GM20000 (cell line): ENCODE measurements at regions not wholly inside any gene's neighbourhood (a gene's known extent, or its start where the extent isn't known, plus 50 kb on each side); places are given as distances from the start of the nearest gene placed in this dataset.
"Not testable (repeated sequence)": the region's sequence is repeated elsewhere in the genome, so short reads cannot be mapped to it uniquely, and the experiment has no call there.

Experiments
- DNase-seq: peaks from one replicate; pipeline ENCODE4 v3.0.0; 2012; ENCODE audit warnings: low spot score
- CTCF ChIP-seq: IDR thresholded peaks from 2 replicates; pipeline ENCODE4 v1.5.1; 2012; ENCODE audit warnings: mild to moderate bottlenecking, control low read depth; ENCODE audit errors: extremely low read depth, missing control alignments

GRCh38 chr12:73841963-73842362 lies 695.7 kb upstream of the ATXN7L3B start:
- TF ChIP-seq CTCF: no peak
- no peak for DNase-seq

GRCh38 chr12:73863546-73863945 lies 674.1 kb upstream of the ATXN7L3B start:
- DNase-seq: no peak

GRCh38 chr12:73867147-73867546 lies 670.5 kb upstream of the ATXN7L3B start:
- DNase-seq: no peak
- TF ChIP-seq CTCF: no peak

More at GRCh38 chr12:73863546-73863945, 674.1 kb upstream of the ATXN7L3B start:
- no peak for TF ChIP-seq CTCF

GRCh38 chr12:73877291-73877690 lies 660.3 kb upstream of the ATXN7L3B start:
- not testable (repeated sequence) for DNase-seq

GRCh38 chr12:73892201-73892600 lies 645.4 kb upstream of the ATXN7L3B start:
- DNase-seq: no peak
- TF ChIP-seq CTCF: no peak

- TF ChIP-seq CTCF: no peak
- no peak for DNase-seq
These were observed 639.0 kb upstream of the ATXN7L3B start for GRCh38 chr12:73898645-73899044.

GRCh38 chr12:73902260-73902659 lies 635.4 kb upstream of the ATXN7L3B start:
- TF ChIP-seq CTCF: no peak
- DNase-seq: no peak

GRCh38 chr12:73906757-73907156 lies 630.9 kb upstream of the ATXN7L3B start:
- DNase-seq: no peak
- no peak for TF ChIP-seq CTCF
